H9 (cell line): ENCODE measurements at regions not wholly inside any gene's neighbourhood (a gene's known extent, or its start where the extent isn't known, plus 50 kb on each side); places are given as distances from the start of the nearest gene placed in this dataset.

Source experiments
- DNase-seq: peaks from one replicate; pipeline ENCODE4 v3.0.0-alpha.2; 2017
- H2AFZ ChIP-seq: one replicate; pipeline ENCODE4 v1.6.1; 2013; ENCODE audit warnings: mild to moderate bottlenecking, low read length, control low read depth, moderate library complexity
- H2AK5ac ChIP-seq: 2 replicates; pipeline ENCODE4 v1.6.1; 2013; ENCODE audit warnings: low read length, control low read depth, mixed read lengths; ENCODE audit not compliant: insufficient read length
- H2BK120ac ChIP-seq: one replicate; pipeline ENCODE4 v1.6.1; 2013; ENCODE audit warnings: low read depth, mild to moderate bottlenecking, low read length, control low read depth, inconsistent platforms; ENCODE audit not compliant: poor library complexity, severe bottlenecking
- H2BK12ac ChIP-seq: 2 replicates; pipeline ENCODE4 v1.6.1; 2013; ENCODE audit warnings: low read length, control low read depth, mixed read lengths, low read depth; ENCODE audit not compliant: insufficient read length
- H2BK15ac ChIP-seq: 2 replicates; pipeline ENCODE4 v1.6.1; 2013; ENCODE audit warnings: low read depth, low read length, control low read depth
- H2BK20ac ChIP-seq: one replicate; pipeline ENCODE4 v1.6.1; 2013; ENCODE audit warnings: low read depth, mild to moderate bottlenecking, low read length, control low read depth, inconsistent platforms; ENCODE audit not compliant: poor library complexity, severe bottlenecking
- H2BK5ac ChIP-seq: 2 replicates; pipeline ENCODE4 v1.6.1; 2013; ENCODE audit warnings: low read length, control low read depth, mixed read lengths; ENCODE audit not compliant: insufficient read length
- H3K14ac ChIP-seq: 2 replicates; pipeline ENCODE4 v1.6.1; 2013; ENCODE audit warnings: low read length, control low read depth; ENCODE audit not compliant: insufficient read depth
- H3K18ac ChIP-seq: 2 replicates; pipeline ENCODE4 v1.6.1; 2013; ENCODE audit warnings: low read depth, mild to moderate bottlenecking, mixed read lengths, low read length, control low read depth; ENCODE audit not compliant: insufficient read length
- H3K23ac ChIP-seq: 2 replicates; pipeline ENCODE4 v1.6.1; 2013; ENCODE audit warnings: low read length, control low read depth, mixed read lengths, low read depth; ENCODE audit not compliant: insufficient read length
- H3K23me2 ChIP-seq: 2 replicates; pipeline ENCODE4 v1.6.1; 2013; ENCODE audit warnings: low read depth, mild to moderate bottlenecking, mixed read lengths, low read length, control low read depth; ENCODE audit not compliant: insufficient read length, poor library complexity, severe bottlenecking
- H3K27ac ChIP-seq: 2 replicates; pipeline ENCODE4 v1.5.1; 2013; ENCODE audit warnings: low read length, control low read depth, mixed read lengths, low read depth; ENCODE audit not compliant: insufficient read length
- H3K27me3 ChIP-seq: 2 replicates; pipeline ENCODE4 v1.6.1; 2013; ENCODE audit warnings: low read length, control low read depth, inconsistent platforms; ENCODE audit not compliant: insufficient read depth
- H3K4ac ChIP-seq: 2 replicates; pipeline ENCODE4 v1.6.1; 2013; ENCODE audit warnings: low read depth, mild to moderate bottlenecking, control low read depth, inconsistent platforms, low read length, moderate library complexity
- H3K4me1 ChIP-seq: 2 replicates; pipeline ENCODE4 v1.6.1; 2013; ENCODE audit warnings: low read length, control low read depth, inconsistent platforms; ENCODE audit not compliant: insufficient read depth
- H3K4me2 ChIP-seq: 2 replicates; pipeline ENCODE4 v1.6.1; 2013; ENCODE audit warnings: low read length, control low read depth, mixed read lengths; ENCODE audit not compliant: insufficient read length, insufficient read depth
- H3K56ac ChIP-seq: 2 replicates; pipeline ENCODE4 v1.6.1; 2013; ENCODE audit warnings: low read depth, mild to moderate bottlenecking, mixed read lengths, low read length, control low read depth; ENCODE audit not compliant: insufficient read length
- H3K79me1 ChIP-seq: 2 replicates; pipeline ENCODE4 v1.6.1; 2013; ENCODE audit warnings: low read depth, mild to moderate bottlenecking, moderate library complexity, low read length, control low read depth, inconsistent platforms; ENCODE audit not compliant: insufficient read depth, poor library complexity, severe bottlenecking
- H3K79me2 ChIP-seq: 2 replicates; pipeline ENCODE4 v1.6.1; 2013; ENCODE audit warnings: low read length, control low read depth, inconsistent platforms; ENCODE audit not compliant: insufficient read depth
- H3K9ac ChIP-seq: 2 replicates; pipeline ENCODE4 v1.6.1; 2013; ENCODE audit warnings: low read length, control low read depth, mixed read lengths; ENCODE audit not compliant: insufficient read length; ENCODE audit errors: extremely low read depth
- H3K9me3 ChIP-seq: one replicate; pipeline ENCODE4 v1.6.1; 2013; ENCODE audit warnings: low read depth, low read length, inconsistent platforms; ENCODE audit not compliant: control insufficient read depth
- H3T11ph ChIP-seq: one replicate; pipeline ENCODE4 v1.6.1; 2013; ENCODE audit warnings: mild to moderate bottlenecking, low read length, control low read depth, inconsistent platforms
- H4K20me1 ChIP-seq: one replicate; pipeline ENCODE4 v1.6.1; 2013; ENCODE audit not compliant: control insufficient read depth, insufficient read length, insufficient read depth
- H4K5ac ChIP-seq: 2 replicates; pipeline ENCODE4 v1.6.1; 2013; ENCODE audit warnings: low read depth, mild to moderate bottlenecking, mixed read lengths, low read length, control low read depth; ENCODE audit not compliant: insufficient read length
- H4K8ac ChIP-seq: replicated peaks from 2 replicates; pipeline ENCODE4 v1.6.1; 2013; ENCODE audit warnings: low read length, control low read depth, mixed read lengths, low read depth; ENCODE audit not compliant: insufficient read length
- H4K91ac ChIP-seq: 2 replicates; pipeline ENCODE4 v1.6.1; 2013; ENCODE audit warnings: low read depth, mild to moderate bottlenecking, moderate library complexity, mixed read lengths, low read length, control low read depth; ENCODE audit not compliant: insufficient read length
- H3K27ac Mint-ChIP-seq, 3 experiments: 2 replicates in 2 of 3; 3 replicates in 1 of 3; pipeline ENCODE4 v1.8.0; 2020 to 2021; ENCODE audit warnings: mixed read lengths in 3 of 3, mild to moderate bottlenecking in 1 of 3, moderate library complexity in 1 of 3
- H3K27me3 Mint-ChIP-seq: 2 replicates; pipeline ENCODE4 v1.8.0; 2021; ENCODE audit warnings: low read depth, mild to moderate bottlenecking, moderate library complexity, mixed read lengths
- H3K36me3 Mint-ChIP-seq, 3 experiments: 2 replicates in 2 of 3; 3 replicates in 1 of 3; pipeline ENCODE4 v1.8.0; 2020 to 2021; ENCODE audit warnings: low read depth in 3 of 3, mixed read lengths in 3 of 3; ENCODE audit not compliant: insufficient read depth in 1 of 3
- H3K4me1 Mint-ChIP-seq, 2 experiments: 2 replicates each; pipeline ENCODE4 v1.8.0; 2020; ENCODE audit warnings: mixed read lengths in 2 of 2
- H3K4me3 Mint-ChIP-seq, 2 experiments: 2 replicates in 1 of 2; 3 replicates in 1 of 2; pipeline ENCODE4 v1.8.0; 2020 to 2021; ENCODE audit warnings: mild to moderate bottlenecking in 2 of 2, mixed read lengths in 2 of 2, moderate library complexity in 1 of 2
- H3K9me3 Mint-ChIP-seq, 2 experiments: 2 replicates in 1 of 2; 3 replicates in 1 of 2; pipeline ENCODE4 v1.8.0; 2020; ENCODE audit warnings: mild to moderate bottlenecking in 2 of 2, mixed read lengths in 2 of 2, moderate library complexity in 1 of 2
- CTCF ChIP-seq: fragments of 200-600 bp; sonication (generic); conservative IDR thresholded peaks from 3 replicates; pipeline ENCODE4 v1.8.0; 2021; ENCODE audit warnings: antibody characterized with exemption, mild to moderate bottlenecking
- WGBS: extraction: QIAGEN DNeasy Blood & Tissue Kit; methylation state at CpG from one replicate; pipeline ENCODE4 v1.1.7; 2013; ENCODE audit warnings: missing lambda C conversion rate, low lambda C conversion rate, mixed read lengths; ENCODE audit not compliant: insufficient read length; ENCODE audit errors: extremely low coverage; 5-methylcytosine and 5-hydroxymethylcytosine counted together

- H3K18ac ChIP-seq: no peak overlapping the region
- H3T11ph ChIP-seq: no peak overlapping the region
- H4K91ac ChIP-seq: no peak overlapping the region
- no peak overlapping the region for H2BK5ac ChIP-seq
- H3K56ac ChIP-seq: no peak overlapping the region
- H3K23me2 ChIP-seq: no peaks in the 10 kb centered on the region
- Mint-ChIP-seq H3K4me1 (peaks cover 3 to 4% of the 10 kb centered on the region in 2 experiments; a peak in 3 of 4 replicates), H3K27ac (no peak overlapping the region), H3K9me3 (no peaks in the 10 kb centered on the region; a peak in 1 of 5 replicates), H3K36me3 (no peaks in the 10 kb centered on the region), H3K4me3 (no peak overlapping the region), H3K27me3 (no peaks in the 10 kb centered on the region; the same call in 1 of the 2 replicates)
- no peak overlapping the region for H4K8ac ChIP-seq
- H2BK120ac ChIP-seq: no peak overlapping the region
- H3K4me2 ChIP-seq: no peak overlapping the region
- H2BK12ac ChIP-seq: no peak overlapping the region
- H3K9ac ChIP-seq: no peak overlapping the region
- no peaks in the 10 kb centered on the region for H3K79me1 ChIP-seq
- H3K9me3 ChIP-seq: no peaks in the 10 kb centered on the region
- no peaks in the 10 kb centered on the region for H3K4me1 ChIP-seq
- no peak overlapping the region for H2AK5ac ChIP-seq
- no CpG with 5 or more reads among the region's 2 CpGs for WGBS
- no peak overlapping the region for H2BK20ac ChIP-seq
- DNase-seq: no peak
- no peak for TF ChIP-seq CTCF
- H4K20me1 ChIP-seq: no peaks in the 10 kb centered on the region
- no peak overlapping the region for H3K23ac ChIP-seq
- H3K27me3 ChIP-seq: no peaks in the 10 kb centered on the region
- no peak overlapping the region for H2AFZ ChIP-seq
- H3K79me2 ChIP-seq: no peaks in the 10 kb centered on the region
- no peak overlapping the region for H3K27ac ChIP-seq
- H3K4ac ChIP-seq: no peak overlapping the region
- H2BK15ac ChIP-seq: no peak overlapping the region
- H4K5ac ChIP-seq: no peak overlapping the region
- no peak overlapping the region for H3K14ac ChIP-seq
These were observed 192.8 kb upstream of the THBS1 start for GRCh38 chr15:39388118-39388517.
